Left lung (tissue), 4 donors: ENCODE measurements at regions not wholly inside any gene's neighbourhood (a gene's known extent, or its start where the extent isn't known, plus 50 kb on each side); places are given as distances from the start of the nearest gene placed in this dataset.

Experiments used
- ATAC-seq: fragments of 200-7000 bp; cut with Tn5 transposase; one replicate; pipeline ENCODE4 v1.9.1; 2020; ENCODE audit warnings: moderate library complexity
- DNase-seq, 4 donors: peaks; one replicate each; pipeline ENCODE4 v3.0.0-alpha.2; 2013 to 2020
- H3K27ac ChIP-seq, 2 donors: fragments of 200-600 bp; sonication (generic) in 1 of 2; one replicate each; pipeline versions ENCODE4 v1.5.0 to v1.8.0; 2020 to 2021
- H3K27me3 ChIP-seq, 2 donors: fragments of 200-600 bp; sonication (generic) in 1 of 2; one replicate each; pipeline versions ENCODE4 v1.5.0 to v1.8.0; 2020 to 2021
- H3K36me3 ChIP-seq, 2 donors: fragments of 200-600 bp; sonication (generic) in 1 of 2; one replicate each; pipeline versions ENCODE4 v1.5.0 to v1.8.0; 2020 to 2021
- H3K4me1 ChIP-seq, 2 donors: fragments of 200-600 bp; one replicate each; pipeline ENCODE4 v1.8.0; 2021
- H3K4me3 ChIP-seq, 2 donors: fragments of 200-600 bp; sonication (generic) in 1 of 2; one replicate each; pipeline versions ENCODE4 v1.5.0 to v1.8.0; 2020 to 2021; ENCODE audit warnings: mild to moderate bottlenecking in 1 of 2
- H3K9me3 ChIP-seq, 2 donors: fragments of 200-600 bp; sonication (generic) in 1 of 2; one replicate each; pipeline versions ENCODE4 v1.5.0 to v1.8.0; 2020 to 2021
- intact Hi-C, 2 donors: fragments of 100-400 bp; cut with DNase I; formaldehyde crosslinking; loops; one replicate each; pipeline versions ENCODE4 v1.11.2 to v1.14.2; 2022
- TF ChIP-seq, protein P1 (sequence below), 2 donors: fragments of 200-600 bp; sonication (generic) in 1 of 2; IDR thresholded peaks; one replicate each; pipeline versions ENCODE4 v1.5.0 to v1.8.0; 2021; ENCODE audit warnings: antibody characterized with exemption in 2 of 2
- donor health status: DM: no; HTN: yes; CAD: no.
- donor health status: DM: no; HTN: no; CAD: no.

GRCh38 chr16:5509794-5510193 is 412.2 kb upstream of the EEF2KMT start:
- intact Hi-C loops = no loop called here
- H3K36me3 ChIP-seq = no peaks in the 10 kb centered on the region
- TF ChIP-seq, protein P1, sequence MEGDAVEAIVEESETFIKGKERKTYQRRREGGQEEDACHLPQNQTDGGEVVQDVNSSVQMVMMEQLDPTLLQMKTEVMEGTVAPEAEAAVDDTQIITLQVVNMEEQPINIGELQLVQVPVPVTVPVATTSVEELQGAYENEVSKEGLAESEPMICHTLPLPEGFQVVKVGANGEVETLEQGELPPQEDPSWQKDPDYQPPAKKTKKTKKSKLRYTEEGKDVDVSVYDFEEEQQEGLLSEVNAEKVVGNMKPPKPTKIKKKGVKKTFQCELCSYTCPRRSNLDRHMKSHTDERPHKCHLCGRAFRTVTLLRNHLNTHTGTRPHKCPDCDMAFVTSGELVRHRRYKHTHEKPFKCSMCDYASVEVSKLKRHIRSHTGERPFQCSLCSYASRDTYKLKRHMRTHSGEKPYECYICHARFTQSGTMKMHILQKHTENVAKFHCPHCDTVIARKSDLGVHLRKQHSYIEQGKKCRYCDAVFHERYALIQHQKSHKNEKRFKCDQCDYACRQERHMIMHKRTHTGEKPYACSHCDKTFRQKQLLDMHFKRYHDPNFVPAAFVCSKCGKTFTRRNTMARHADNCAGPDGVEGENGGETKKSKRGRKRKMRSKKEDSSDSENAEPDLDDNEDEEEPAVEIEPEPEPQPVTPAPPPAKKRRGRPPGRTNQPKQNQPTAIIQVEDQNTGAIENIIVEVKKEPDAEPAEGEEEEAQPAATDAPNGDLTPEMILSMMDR (IDR thresholded peaks at IDR 0.05) = no peak
- no peaks in the 10 kb centered on the region for H3K9me3 ChIP-seq
- H3K27ac ChIP-seq = no peak overlapping the region
- DNase-seq (no peak), ATAC-seq (no peak)
- H3K27me3 ChIP-seq = peaks cover 0 to 11% of the 10 kb centered on the region in 2 donors
- H3K4me3 ChIP-seq = no peak overlapping the region
- H3K4me1 ChIP-seq = no peaks in the 10 kb centered on the region

- no peaks in the 10 kb centered on the region for H3K36me3 ChIP-seq
- TF ChIP-seq, protein P1 (IDR thresholded peaks at IDR 0.05) = no peak
- ATAC-seq (no peak), DNase-seq (no peak)
- H3K27me3 ChIP-seq = peaks cover 0 to 11% of the 10 kb centered on the region in 2 donors
- H3K4me1 ChIP-seq = no peaks in the 10 kb centered on the region
- intact Hi-C loops = no loop called here
- H3K4me3 ChIP-seq = no peak overlapping the region
- no peak overlapping the region for H3K27ac ChIP-seq
- H3K9me3 ChIP-seq = no peaks in the 10 kb centered on the region
Measured at GRCh38 chr16:5509336-5509735, 411.7 kb upstream of the EEF2KMT start.

DNA sequence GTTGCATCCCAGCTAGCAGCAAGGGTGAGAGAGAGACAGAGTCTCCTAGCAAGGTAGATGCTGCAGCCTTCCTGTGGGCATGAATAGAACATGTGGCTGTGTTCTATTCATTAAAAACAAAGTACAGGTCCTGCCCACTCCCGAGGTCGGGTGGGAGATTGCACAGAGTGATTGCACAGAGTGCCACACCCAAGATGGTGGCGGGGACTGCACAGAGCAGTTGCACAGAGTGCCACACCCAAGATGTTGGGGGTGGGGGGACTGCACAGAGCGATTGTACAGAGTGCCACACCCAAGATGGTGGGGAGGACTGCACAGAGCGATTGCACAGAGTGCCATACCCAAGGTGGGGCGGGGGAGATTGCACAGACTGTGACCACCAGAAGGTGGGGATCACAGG is 410.8 kb upstream of the EEF2KMT start:
- H3K27me3 ChIP-seq = peaks cover 0 to 11% of the 10 kb centered on the region in 2 donors
- H3K36me3 ChIP-seq = no peaks in the 10 kb centered on the region
- DNase-seq = no peak
- TF ChIP-seq, protein P1 (IDR thresholded peaks at IDR 0.05) = no peak
- no peaks in the 10 kb centered on the region for H3K9me3 ChIP-seq
- no peak overlapping the region for H3K27ac ChIP-seq
- H3K4me1 ChIP-seq = no peaks in the 10 kb centered on the region
- ATAC-seq = no peak
- intact Hi-C loops = no loop called here
- H3K4me3 ChIP-seq = no peak overlapping the region

GRCh38 chr16:5506021-5506420 is 408.4 kb upstream of the EEF2KMT start:
- intact Hi-C loops = no loop called here
- Histone ChIP-seq H3K27me3 (peaks cover 0 to 22% of the 10 kb centered on the region in 2 donors), H3K9me3 (no peaks in the 10 kb centered on the region), H3K4me3 (no peak overlapping the region), H3K4me1 (no peaks in the 10 kb centered on the region), H3K36me3 (no peaks in the 10 kb centered on the region), H3K27ac (no peak overlapping the region)
- TF ChIP-seq, protein P1 (IDR thresholded peaks at IDR 0.05) = no peak
- ATAC-seq (no peak), DNase-seq (no peak)

DNA sequence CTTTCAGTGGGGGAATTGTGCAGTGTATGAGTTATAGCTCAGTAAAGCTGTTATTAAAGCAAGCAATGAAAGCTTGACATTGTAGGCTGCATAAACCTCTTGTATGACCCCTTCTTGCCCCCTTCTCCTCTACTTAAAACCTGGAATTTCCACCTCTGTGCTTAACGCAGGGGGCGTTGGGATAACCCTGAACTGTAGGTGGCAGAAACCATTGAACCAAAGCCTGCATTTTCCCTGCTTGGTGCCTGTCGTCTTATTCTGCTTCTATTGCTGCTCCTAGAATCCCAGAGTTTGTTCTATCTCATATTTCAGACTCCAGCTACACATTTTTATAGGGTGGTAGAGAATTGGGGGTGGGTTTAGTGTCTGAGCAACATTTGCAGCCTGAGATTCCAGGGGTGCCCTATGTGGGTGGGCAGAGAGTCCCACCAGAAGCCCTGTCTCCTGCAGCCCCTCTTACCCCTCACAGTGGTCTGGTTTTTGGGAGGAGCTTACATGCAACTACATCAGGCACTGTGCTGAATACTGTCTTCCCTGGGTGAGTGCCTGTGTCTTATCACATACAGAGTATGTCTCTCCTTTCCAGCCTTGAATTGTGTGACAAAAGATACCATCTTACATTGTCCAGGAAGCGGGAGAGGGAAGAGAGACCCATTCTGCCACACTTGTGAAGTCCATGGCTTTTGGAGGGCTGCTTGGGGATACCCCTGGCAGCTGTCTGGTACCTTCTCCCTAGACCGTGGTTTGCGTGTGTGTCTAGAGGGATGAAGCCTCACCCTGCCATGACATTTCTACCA is 407.7 kb upstream of the EEF2KMT start:
- no peaks in the 10 kb centered on the region for H3K36me3 ChIP-seq
- H3K27ac ChIP-seq = no peak overlapping the region
- no peaks in the 10 kb centered on the region for H3K4me1 ChIP-seq
- no peaks in the 10 kb centered on the region for H3K9me3 ChIP-seq
- ATAC-seq = no peak
- intact Hi-C loops = no loop called here
- TF ChIP-seq, protein P1 (IDR thresholded peaks at IDR 0.05) = no peak
- H3K4me3 ChIP-seq = no peak overlapping the region
- peaks cover 0 to 22% of the 10 kb centered on the region in 2 donors for H3K27me3 ChIP-seq
- DNase-seq = no peak
